Erythroblast (primary cell): ENCODE measurements at regions not wholly inside any gene's neighbourhood (a gene's known extent, or its start where the extent isn't known, plus 50 kb on each side); places are given as distances from the start of the nearest gene placed in this dataset.

ENCODE experiments used
- GATA1 ChIP-seq: IDR thresholded peaks from 2 replicates; pipeline ENCODE4 v1.6.1; 2011; ENCODE audit warnings: low read depth, mild to moderate bottlenecking, control low read depth, low read length, moderate library complexity
- POLR2A ChIP-seq: IDR thresholded peaks from 2 replicates; pipeline ENCODE4 v1.6.1; 2011; ENCODE audit warnings: mild to moderate bottlenecking, low read length

- no peak for TF ChIP-seq POLR2A
- no peak for TF ChIP-seq GATA1
These were observed 86.8 kb upstream of the CCDC71L start for GRCh38 chr7:106747804-106748203.
